Liver (tissue), 8 donors: ENCODE measurements at regions not wholly inside any gene's neighbourhood (a gene's known extent, or its start where the extent isn't known, plus 50 kb on each side); places are given as distances from the start of the nearest gene placed in this dataset.
A peak's percentile ranks its signal among the peaks of the same experiment; 100 is the strongest.
"Not testable (repeated sequence)": the region's sequence is repeated elsewhere in the genome, so short reads cannot be mapped to it uniquely, and the experiment has no call there.

Experiments
- DNase-seq: peaks from one replicate; pipeline ENCODE4 v3.0.0-alpha.2; 2017; ENCODE audit warnings: low spot score
- H3K27ac ChIP-seq, 2 donors: one replicate each; pipeline ENCODE4 v1.7.0; 2013; ENCODE audit warnings: inconsistent platforms in 2 of 2, low read length in 2 of 2, control low read depth in 1 of 2, low read depth in 1 of 2, mild to moderate bottlenecking in 1 of 2
- H3K27me3 ChIP-seq, 4 donors: one replicate each; pipeline versions ENCODE4 v1.6.1 to v1.7.0; 2013; ENCODE audit warnings: low read length in 3 of 4, inconsistent platforms in 1 of 4, mild to moderate bottlenecking in 1 of 4, moderate library complexity in 1 of 4; ENCODE audit not compliant: control insufficient read depth in 4 of 4, insufficient read depth in 4 of 4
- H3K36me3 ChIP-seq, 4 donors: one replicate each; pipeline versions ENCODE4 v1.6.1 to v1.7.0; 2013; ENCODE audit warnings: low read length in 3 of 4, mild to moderate bottlenecking in 3 of 4, low read depth in 1 of 4, moderate library complexity in 1 of 4; ENCODE audit not compliant: control insufficient read depth in 4 of 4, insufficient read depth in 3 of 4
- H3K4me1 ChIP-seq, 4 donors: one replicate each; pipeline versions ENCODE4 v1.6.1 to v1.7.0; 2013; ENCODE audit warnings: low read length in 3 of 4, mild to moderate bottlenecking in 3 of 4, moderate library complexity in 1 of 4; ENCODE audit not compliant: control insufficient read depth in 4 of 4, insufficient read depth in 4 of 4
- H3K4me3 ChIP-seq, 3 donors: one replicate each; pipeline versions ENCODE4 v1.6.1 to v1.7.0; 2013; ENCODE audit warnings: low read length in 3 of 3, control low read depth in 1 of 3, low read depth in 1 of 3, mild to moderate bottlenecking in 1 of 3
- H3K9ac ChIP-seq, 2 donors: one replicate each; pipeline ENCODE4 v1.7.0; 2013; ENCODE audit warnings: low read length in 2 of 2, mild to moderate bottlenecking in 2 of 2, moderate library complexity in 2 of 2, control low read depth in 1 of 2, low read depth in 1 of 2
- H3K9me3 ChIP-seq, 4 donors: one replicate each; pipeline versions ENCODE4 v1.6.1 to v1.7.0; 2013; ENCODE audit warnings: low read length in 3 of 4; ENCODE audit not compliant: control insufficient read depth in 4 of 4
- EGR1 ChIP-seq, 2 donors: IDR thresholded peaks; 2 replicates each; pipeline ENCODE4 v1.6.1; 2016 to 2018; ENCODE audit warnings: antibody characterized with exemption in 2 of 2, low read depth in 2 of 2
- FOXA1 ChIP-seq: IDR thresholded peaks from 2 replicates; pipeline ENCODE4 v1.6.1; 2016; ENCODE audit warnings: antibody characterized with exemption
- FOXA2 ChIP-seq: IDR thresholded peaks from 2 replicates; pipeline ENCODE4 v1.6.1; 2016; ENCODE audit warnings: antibody characterized with exemption
- GABPA ChIP-seq, 2 donors: IDR thresholded peaks in 1 of 2; conservative IDR thresholded peaks in 1 of 2; 2 replicates each; pipeline ENCODE4 v1.6.1; 2016; ENCODE audit warnings: antibody characterized with exemption in 2 of 2, mild to moderate bottlenecking in 1 of 2, moderate library complexity in 1 of 2
- HNF4A ChIP-seq, 2 donors: conservative IDR thresholded peaks; 2 replicates each; pipeline ENCODE4 v1.6.1; 2016; ENCODE audit warnings: antibody characterized with exemption in 2 of 2, mild to moderate bottlenecking in 2 of 2
- JUND ChIP-seq, 2 donors: IDR thresholded peaks; 2 replicates each; pipeline ENCODE4 v1.6.1; 2016; ENCODE audit warnings: antibody characterized with exemption in 2 of 2
- MAX ChIP-seq: IDR thresholded peaks from 2 replicates; pipeline ENCODE4 v1.6.1; 2016; ENCODE audit warnings: antibody characterized with exemption
- RAD21 ChIP-seq, 2 donors: IDR thresholded peaks; 2 replicates each; pipeline ENCODE4 v1.6.1; 2016; ENCODE audit warnings: antibody characterized with exemption in 2 of 2, mild to moderate bottlenecking in 2 of 2
- RXRA ChIP-seq, 2 donors: IDR thresholded peaks; 2 replicates each; pipeline ENCODE4 v1.6.1; 2017 to 2018; ENCODE audit warnings: antibody characterized with exemption in 2 of 2, mild to moderate bottlenecking in 1 of 2
- SP1 ChIP-seq: IDR thresholded peaks from 2 replicates; pipeline ENCODE4 v1.6.1; 2018; ENCODE audit warnings: antibody characterized with exemption, mild to moderate bottlenecking
- TAF1 ChIP-seq: conservative IDR thresholded peaks from 2 replicates; pipeline ENCODE4 v1.6.1; 2016; ENCODE audit warnings: antibody characterized with exemption, mild to moderate bottlenecking
- YY1 ChIP-seq: IDR thresholded peaks from 2 replicates; pipeline ENCODE4 v1.6.1; 2016; ENCODE audit warnings: antibody characterized with exemption, mild to moderate bottlenecking
- WGBS: extraction: QIAGEN DNeasy Blood & Tissue Kit; methylation state at CpG from one replicate; pipeline ENCODE4 v1.1.7; 2013; 5-methylcytosine and 5-hydroxymethylcytosine counted together
- TF ChIP-seq, protein P1 (sequence below): fragments of 150-350 bp; IDR thresholded peaks from 2 replicates; pipeline ENCODE4 v1.5.1; 2017; ENCODE audit warnings: improper control_type of control experiment, low read depth, low read length; ENCODE audit not compliant: missing input control
- TF ChIP-seq, protein P2 (sequence below): IDR thresholded peaks from 2 replicates; pipeline ENCODE4 v1.6.1; 2016; ENCODE audit warnings: antibody characterized with exemption
- TF ChIP-seq, protein P3 (sequence below): IDR thresholded peaks from 2 replicates; pipeline ENCODE4 v1.6.1; 2016; ENCODE audit warnings: antibody characterized with exemption, mild to moderate bottlenecking
- donor health status: healthy.
- donor health status: healthy.
- donor health status: healthy.
- donor health status: healthy.
- donor health status: healthy.

DNA sequence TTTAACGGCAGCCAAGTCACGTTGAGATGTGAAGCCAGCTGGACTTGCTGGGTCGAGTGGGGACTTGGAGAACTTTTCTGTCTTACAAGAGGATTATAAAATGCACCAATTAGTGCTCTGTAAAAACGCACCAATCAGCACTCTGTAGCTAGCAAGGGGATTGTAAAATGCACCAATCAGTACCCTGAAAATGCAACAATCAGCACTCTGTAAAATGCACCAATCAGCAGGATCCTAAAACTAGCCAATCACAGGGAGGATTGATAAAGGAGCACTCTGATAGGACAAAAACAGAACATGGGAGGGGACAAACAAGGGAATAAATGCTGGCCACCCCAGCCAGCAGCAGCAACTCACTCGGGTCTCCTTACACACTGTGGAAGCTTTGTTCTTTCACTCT is 337.6 kb upstream of the SLITRK5 start:
- H3K9me3 ChIP-seq = no peaks in the 10 kb centered on the region
- TF ChIP-seq, protein P1, sequence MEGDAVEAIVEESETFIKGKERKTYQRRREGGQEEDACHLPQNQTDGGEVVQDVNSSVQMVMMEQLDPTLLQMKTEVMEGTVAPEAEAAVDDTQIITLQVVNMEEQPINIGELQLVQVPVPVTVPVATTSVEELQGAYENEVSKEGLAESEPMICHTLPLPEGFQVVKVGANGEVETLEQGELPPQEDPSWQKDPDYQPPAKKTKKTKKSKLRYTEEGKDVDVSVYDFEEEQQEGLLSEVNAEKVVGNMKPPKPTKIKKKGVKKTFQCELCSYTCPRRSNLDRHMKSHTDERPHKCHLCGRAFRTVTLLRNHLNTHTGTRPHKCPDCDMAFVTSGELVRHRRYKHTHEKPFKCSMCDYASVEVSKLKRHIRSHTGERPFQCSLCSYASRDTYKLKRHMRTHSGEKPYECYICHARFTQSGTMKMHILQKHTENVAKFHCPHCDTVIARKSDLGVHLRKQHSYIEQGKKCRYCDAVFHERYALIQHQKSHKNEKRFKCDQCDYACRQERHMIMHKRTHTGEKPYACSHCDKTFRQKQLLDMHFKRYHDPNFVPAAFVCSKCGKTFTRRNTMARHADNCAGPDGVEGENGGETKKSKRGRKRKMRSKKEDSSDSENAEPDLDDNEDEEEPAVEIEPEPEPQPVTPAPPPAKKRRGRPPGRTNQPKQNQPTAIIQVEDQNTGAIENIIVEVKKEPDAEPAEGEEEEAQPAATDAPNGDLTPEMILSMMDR = no peak
- no peak for TF ChIP-seq GABPA (IDR thresholded peaks at IDR 0.05 in 1 of 2, conservative IDR thresholded peaks at IDR 0.05 in 1 of 2)
- no peak for TF ChIP-seq SP1
- no peak for TF ChIP-seq TAF1
- no peak for TF ChIP-seq FOXA2
- no peak for TF ChIP-seq EGR1 (IDR thresholded peaks at IDR 0.05; ENCODE audit: low read depth in 2 of 2)
- no peak for TF ChIP-seq FOXA1
- TF ChIP-seq JUND (IDR thresholded peaks at IDR 0.05) = no peak
- H3K36me3 ChIP-seq = no peaks in the 10 kb centered on the region
- H3K4me3 ChIP-seq = no peak overlapping the region
- peaks cover 0 to 3% (median 1%) of the 10 kb centered on the region in 4 donors for H3K4me1 ChIP-seq
- 78% methylated on average over 5 of the region's 5 CpGs for WGBS
- H3K27me3 ChIP-seq = no peaks in the 10 kb centered on the region
- H3K9ac ChIP-seq = no peak overlapping the region
- DNase-seq = no peak
- H3K27ac ChIP-seq = no peak overlapping the region

- Histone ChIP-seq H3K9me3 (no peaks in the 10 kb centered on the region), H3K9ac (no peak overlapping the region), H3K4me1 (peaks cover 0 to 3% (median 1%) of the 10 kb centered on the region in 4 donors), H3K36me3 (no peaks in the 10 kb centered on the region), H3K4me3 (peak overlapping the region in 1 of 3 donors; percentile 5), H3K27me3 (no peaks in the 10 kb centered on the region), H3K27ac (peak overlapping the region in 1 of 2 donors; percentile 56)
- no peak for DNase-seq
- 73% methylated on average over 8 of the region's 8 CpGs for WGBS
- TF ChIP-seq HNF4A (conservative IDR thresholded peaks at IDR 0.05) (peak in 1 of 2 donors; percentile 45), RAD21 (IDR thresholded peaks at IDR 0.05) (no peak)
Observed at GRCh38 chr13:87334176-87334575, 337.0 kb upstream of the SLITRK5 start.

GRCh38 chr13:87336346-87336889 is 334.8 kb upstream of the SLITRK5 start:
- DNase-seq, H3K27ac ChIP-seq, H3K36me3 ChIP-seq, H3K4me1 ChIP-seq, H3K9ac ChIP-seq, H3K9me3 ChIP-seq, H3K4me3 ChIP-seq, H3K27me3 ChIP-seq: not testable (repeated sequence)
- TF ChIP-seq HNF4A (conservative IDR thresholded peaks at IDR 0.05) (peak in 1 of 2 donors; percentile 59), RXRA (IDR thresholded peaks at IDR 0.05) (peak in 1 of 2 donors; percentile 67), YY1 (peak; percentile 47)
- 52% methylated on average over 8 of the region's 8 CpGs for WGBS

DNA sequence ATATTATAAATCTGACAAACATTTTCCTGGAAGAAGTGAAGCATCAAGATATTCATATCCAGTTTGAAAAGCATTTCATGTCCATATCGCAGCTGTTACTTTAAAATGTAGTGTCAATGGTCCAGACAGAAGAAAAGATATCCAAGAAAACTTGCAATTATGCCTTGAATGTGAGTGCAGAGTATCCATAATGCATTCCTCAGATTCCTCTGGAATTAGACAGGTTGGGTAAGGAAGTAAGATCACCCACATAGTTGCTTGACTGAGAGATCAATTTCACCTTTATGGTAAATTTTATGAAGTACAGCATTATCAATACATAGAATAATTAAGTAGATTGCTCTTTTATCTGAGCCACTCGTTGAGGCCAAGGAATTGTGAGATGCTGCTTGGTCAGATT is 327.0 kb upstream of the SLITRK5 start:
- 59% methylated on average over 2 of the region's 2 CpGs for WGBS
- TF ChIP-seq, protein P2, sequence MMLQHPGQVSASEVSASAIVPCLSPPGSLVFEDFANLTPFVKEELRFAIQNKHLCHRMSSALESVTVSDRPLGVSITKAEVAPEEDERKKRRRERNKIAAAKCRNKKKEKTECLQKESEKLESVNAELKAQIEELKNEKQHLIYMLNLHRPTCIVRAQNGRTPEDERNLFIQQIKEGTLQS = no peak
- TF ChIP-seq RXRA (IDR thresholded peaks at IDR 0.05) (no peak), MAX (no peak), GABPA (IDR thresholded peaks at IDR 0.05 in 1 of 2, conservative IDR thresholded peaks at IDR 0.05 in 1 of 2) (no peak), FOXA2 (no peak), HNF4A (conservative IDR thresholded peaks at IDR 0.05) (no peak), EGR1 (IDR thresholded peaks at IDR 0.05; ENCODE audit: low read depth in 2 of 2) (no peak), SP1 (no peak), RAD21 (IDR thresholded peaks at IDR 0.05) (no peak), YY1 (no peak)
- TF ChIP-seq, protein P1 = no peak
- TF ChIP-seq, protein P3, sequence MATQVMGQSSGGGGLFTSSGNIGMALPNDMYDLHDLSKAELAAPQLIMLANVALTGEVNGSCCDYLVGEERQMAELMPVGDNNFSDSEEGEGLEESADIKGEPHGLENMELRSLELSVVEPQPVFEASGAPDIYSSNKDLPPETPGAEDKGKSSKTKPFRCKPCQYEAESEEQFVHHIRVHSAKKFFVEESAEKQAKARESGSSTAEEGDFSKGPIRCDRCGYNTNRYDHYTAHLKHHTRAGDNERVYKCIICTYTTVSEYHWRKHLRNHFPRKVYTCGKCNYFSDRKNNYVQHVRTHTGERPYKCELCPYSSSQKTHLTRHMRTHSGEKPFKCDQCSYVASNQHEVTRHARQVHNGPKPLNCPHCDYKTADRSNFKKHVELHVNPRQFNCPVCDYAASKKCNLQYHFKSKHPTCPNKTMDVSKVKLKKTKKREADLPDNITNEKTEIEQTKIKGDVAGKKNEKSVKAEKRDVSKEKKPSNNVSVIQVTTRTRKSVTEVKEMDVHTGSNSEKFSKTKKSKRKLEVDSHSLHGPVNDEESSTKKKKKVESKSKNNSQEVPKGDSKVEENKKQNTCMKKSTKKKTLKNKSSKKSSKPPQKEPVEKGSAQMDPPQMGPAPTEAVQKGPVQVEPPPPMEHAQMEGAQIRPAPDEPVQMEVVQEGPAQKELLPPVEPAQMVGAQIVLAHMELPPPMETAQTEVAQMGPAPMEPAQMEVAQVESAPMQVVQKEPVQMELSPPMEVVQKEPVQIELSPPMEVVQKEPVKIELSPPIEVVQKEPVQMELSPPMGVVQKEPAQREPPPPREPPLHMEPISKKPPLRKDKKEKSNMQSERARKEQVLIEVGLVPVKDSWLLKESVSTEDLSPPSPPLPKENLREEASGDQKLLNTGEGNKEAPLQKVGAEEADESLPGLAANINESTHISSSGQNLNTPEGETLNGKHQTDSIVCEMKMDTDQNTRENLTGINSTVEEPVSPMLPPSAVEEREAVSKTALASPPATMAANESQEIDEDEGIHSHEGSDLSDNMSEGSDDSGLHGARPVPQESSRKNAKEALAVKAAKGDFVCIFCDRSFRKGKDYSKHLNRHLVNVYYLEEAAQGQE = no peak

More for the DNA sequence above, 327.0 kb upstream of the SLITRK5 start:
- DNase-seq = no peak
- Histone ChIP-seq H3K36me3 (no peaks in the 10 kb centered on the region), H3K27ac (no peak overlapping the region), H3K4me3 (no peak overlapping the region), H3K4me1 (no peaks in the 10 kb centered on the region), H3K9me3 (no peaks in the 10 kb centered on the region), H3K9ac (no peak overlapping the region), H3K27me3 (no peaks in the 10 kb centered on the region)
